GM21367 (cell line): ENCODE measurements at regions not wholly inside any gene's neighbourhood (a gene's known extent, or its start where the extent isn't known, plus 50 kb on each side); places are given as distances from the start of the nearest gene placed in this dataset.

Source experiments
- ATAC-seq: cut with Tn5 transposase; IDR thresholded peaks from one replicate; pipeline ENCODE4 v1.9.1; 2021; ENCODE audit not compliant: unreplicated experiment

DNA sequence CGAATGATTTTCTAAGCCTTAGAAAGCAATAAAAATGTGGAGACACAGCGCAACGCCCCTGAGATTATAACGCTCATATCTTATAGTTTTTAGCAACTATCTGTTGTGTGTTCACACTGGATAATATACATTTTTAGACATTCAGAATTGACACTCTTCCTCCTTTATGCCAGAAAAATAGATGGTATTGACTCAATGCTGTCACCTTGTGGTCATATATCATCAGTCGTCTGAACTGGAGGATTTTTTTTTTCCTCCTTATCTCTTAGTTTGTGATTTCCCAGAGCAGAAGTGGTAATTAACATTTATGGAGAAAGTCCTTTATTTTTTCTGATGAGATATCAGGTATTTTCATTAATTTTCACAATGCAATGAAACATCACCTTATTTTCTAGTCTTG lies 759.6 kb downstream of the RAB28 start:
- ATAC-seq, result no peak

DNA sequence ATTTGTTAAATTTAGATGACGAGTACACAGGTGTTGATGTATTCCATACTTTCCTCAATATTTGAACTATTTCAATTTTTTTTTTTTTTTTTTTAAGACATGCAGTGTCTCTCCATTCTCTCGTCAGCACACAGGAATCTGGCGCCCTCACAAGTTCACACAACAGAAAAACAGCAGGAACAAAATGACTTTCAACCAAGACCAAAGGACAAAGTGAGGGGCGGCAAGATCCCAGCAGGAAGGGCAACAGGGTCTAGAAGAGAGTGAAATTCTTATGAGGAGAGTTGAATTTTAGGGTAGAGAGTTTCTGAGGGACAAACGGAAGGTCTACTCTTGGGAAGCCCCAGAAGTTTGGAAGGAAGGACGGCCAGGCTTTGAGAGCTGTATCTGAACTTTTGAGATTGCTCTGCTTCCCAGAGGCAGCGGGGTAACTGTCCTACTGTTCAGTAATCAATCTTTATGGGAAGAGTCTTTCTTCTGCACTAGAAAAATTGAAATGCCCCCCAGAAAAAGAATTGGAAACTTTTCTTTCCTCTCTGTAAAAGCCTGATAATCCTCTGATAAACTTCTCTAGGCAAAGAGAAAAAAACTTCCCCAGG lies 760.2 kb downstream of the RAB28 start:
- no peak for ATAC-seq

DNA sequence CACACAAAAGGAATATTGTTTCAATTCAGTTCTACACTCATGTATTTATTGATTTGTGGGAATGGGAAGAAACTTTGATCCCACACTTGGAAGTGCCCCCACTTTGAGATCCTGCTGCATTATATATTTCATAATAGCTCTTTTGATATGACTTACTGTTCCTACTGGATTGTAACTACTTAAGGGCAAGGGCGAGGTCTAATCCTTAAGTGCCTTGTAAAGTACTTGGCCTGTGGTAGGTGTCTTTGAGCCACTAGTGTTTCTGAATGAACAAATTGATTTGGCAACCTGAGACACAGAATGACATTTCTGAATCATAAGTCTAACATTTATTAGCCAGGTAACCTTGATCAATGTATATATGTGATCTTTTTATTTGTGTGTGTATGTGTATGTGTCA lies 767.2 kb downstream of the RAB28 start:
- ATAC-seq, result no peak

DNA sequence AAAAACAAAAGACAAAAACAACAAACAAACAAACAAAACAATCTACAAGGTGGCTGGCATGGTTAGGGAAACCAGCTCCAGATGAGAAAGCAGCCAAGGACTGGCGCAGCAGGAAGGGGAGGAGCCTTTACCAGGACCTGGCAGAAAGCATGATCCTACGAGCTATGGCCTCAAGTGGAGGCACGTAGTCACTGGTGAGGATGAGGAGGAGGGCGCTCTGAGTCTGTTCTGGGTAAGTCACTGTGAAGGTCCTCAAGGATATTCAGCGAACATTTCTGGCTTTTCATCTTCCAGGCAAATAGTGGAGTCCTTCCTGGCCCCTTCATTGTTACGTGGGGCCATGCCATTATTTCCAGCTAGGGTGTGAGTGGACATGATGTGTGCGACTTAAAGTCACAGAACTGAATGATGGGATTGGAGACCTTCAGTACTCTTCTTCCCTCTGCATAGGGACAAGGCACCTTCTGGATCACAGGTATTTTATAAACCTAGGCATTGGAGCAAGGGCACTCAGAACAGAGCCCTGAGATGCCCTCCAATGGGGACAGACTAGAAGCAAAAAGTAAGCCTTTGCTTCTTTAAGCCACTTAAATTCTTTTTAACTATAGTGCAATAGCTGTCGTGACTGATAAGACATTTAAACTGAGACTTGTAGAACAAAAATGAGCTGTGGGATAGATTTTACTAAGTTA lies 771.3 kb downstream of the RAB28 start:
- no peak for ATAC-seq

DNA sequence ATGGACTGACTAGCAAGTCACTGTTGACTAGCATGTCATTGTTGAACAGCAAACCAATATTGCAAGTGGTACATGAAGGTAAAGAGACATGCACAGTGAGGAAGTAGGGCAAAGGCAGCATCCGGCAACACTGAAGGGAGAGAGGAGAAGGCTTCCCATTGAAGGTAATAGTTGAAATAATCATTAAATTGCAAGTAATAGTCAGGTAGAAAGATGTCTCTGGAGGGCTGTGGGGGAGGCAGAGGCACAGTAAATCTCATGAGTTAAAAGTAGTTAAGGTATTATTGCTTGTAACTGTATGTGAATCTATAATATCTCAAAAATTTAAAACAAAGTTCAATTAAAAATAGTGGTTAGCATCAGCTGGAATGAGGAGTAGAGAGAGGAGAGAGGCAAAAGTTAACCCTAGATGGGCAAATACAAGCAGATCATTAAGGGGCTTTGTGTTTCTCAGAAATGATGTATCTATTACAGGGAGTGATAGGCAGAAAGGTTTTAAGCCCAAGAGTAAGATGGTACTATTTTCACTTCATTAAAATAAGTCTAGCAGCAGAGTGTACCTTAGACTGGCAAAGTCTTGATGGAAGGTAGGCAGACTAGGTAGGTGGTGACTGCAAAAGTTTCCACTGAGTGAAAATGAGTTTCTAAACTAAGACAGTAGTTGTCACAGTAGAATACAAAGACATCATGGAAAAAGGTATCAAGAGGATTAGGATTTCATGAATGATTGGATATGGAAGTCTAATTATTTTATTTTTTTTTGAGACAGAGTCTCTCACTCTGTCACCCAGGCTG lies 776.6 kb downstream of the RAB28 start:
- ATAC-seq, result no peak

DNA sequence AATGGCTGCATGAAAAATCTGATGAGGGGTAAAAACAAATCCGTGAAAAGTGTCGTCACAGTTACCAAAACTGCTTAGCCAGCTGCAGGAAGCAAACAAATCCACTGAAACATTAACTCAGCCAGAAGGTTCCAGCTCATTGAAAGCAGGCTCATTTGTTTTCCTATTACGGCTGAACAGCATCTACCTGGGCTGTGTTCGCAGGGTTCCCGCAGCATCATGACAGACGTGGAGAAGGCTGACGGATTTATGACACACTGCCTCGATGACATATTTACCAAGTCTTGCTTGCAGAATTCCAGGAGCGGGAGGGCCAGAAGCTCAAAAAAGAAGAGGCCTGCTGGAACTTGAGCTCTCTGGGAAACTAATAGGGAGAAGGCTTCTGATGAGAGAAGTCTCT lies 781.1 kb downstream of the RAB28 start:
- ATAC-seq, result no peak

DNA sequence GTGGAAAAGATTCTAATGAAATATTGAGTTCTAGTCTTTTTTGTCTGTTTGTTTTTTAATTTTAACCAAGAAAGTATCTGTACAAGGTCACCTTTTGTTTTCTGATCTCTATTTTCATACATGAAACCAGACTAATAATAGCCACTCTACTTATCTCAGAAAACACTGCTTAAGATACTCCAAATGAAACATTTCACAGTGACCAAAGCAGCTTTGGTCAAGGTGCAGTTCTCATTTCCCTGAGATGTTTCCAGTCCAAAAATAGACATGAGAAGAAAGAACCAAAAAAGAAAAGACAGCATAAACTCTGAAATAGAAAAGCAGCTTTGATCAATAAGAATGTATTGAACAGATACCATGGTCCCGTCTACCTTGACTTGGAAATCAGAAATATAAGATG lies 782.8 kb downstream of the RAB28 start:
- peak; percentile 55 for ATAC-seq

DNA sequence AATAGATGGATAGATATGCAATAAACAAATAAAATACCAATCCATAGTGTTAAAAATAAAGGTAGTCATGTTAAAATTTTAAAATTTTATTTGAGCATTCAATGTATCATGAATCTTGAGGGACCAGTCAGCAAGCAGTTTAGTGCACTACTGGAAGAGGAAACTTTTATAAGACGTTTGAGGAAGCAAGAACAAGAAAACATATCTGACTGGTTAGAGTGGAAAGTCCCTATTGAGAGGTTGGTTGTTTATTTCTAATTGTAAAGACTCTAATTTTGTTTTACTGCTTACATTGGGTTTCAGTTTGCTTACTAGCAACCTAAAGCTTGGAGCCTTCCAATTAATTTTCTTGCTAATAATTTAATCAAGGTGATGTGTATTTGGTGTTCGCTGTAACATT lies 786.2 kb downstream of the RAB28 start:
- ATAC-seq, result no peak

DNA sequence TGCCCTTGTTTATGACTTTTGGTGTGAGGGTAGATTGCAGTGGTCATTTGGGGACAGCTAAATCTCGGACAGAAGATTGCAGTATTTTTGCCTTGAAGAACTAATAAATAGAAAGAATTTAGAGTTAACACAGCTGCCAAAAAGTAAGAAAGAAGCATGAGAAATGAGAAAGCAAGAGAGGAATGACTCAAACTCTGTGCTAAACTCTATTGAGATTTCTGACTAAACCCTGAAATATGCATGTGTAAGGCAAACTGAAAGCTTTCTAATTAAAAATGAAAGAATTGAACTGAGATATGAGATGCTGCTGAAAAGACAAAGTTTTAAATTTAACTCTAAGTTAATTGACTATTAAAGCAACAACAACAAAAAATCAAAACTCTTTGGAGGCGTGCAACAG lies 791.3 kb downstream of the RAB28 start:
- no peak for ATAC-seq

DNA sequence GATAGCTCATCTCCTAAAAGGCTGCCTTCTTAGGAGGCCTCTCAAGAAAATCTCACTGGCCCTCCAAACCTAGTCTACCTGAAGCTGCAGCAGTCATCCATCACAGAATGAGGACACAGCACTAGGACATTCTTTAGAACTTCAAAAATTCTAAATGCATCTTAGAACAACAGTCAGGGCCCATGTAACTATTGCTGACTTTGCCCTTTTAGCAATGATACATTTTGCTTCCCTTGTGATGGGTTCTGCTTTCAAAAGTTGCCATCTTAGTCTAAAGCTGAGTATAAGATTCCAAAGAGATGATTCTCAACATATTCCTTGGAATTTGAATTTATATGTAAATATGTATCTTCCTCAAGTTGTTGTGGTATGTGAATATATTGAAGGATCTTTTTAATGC lies 793.0 kb downstream of the RAB28 start:
- no peak for ATAC-seq

DNA sequence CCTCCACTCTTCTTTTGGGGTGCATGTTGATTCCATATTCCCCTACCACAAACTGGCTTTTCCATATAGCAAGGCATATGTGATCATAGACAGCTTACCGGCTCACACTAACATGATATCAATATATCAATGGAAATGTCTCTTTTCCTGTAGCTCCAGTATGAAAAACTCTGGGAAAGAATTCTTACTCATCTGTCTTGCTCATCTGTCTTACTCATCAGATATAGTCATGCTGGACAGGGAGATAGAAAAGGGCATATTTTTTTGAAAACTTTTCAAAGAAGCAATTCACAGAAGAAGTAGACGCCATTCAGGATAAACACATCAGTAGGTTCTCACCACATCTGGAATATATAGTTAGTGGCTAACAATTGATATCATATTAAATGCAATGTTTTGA lies 794.7 kb downstream of the RAB28 start:
- no peak for ATAC-seq

DNA sequence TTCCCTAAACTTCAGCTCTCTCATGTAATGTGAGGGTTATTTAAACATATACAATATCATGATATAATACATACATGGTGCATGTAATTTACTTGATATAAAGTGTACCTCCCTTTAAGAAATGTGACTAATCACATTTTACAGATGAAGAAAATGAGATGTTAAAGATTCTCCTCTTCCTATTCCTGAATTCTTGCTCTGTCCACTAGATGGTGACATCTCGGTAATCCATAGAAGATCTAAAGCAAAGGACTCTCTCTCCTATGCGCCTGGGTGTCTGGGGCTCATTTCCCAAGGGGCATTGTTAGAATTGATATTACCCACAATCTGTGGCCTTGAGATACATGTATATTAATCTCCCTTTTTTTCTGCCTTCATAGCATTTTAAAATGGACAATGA lies 804.9 kb downstream of the RAB28 start:
- no peak for ATAC-seq

DNA sequence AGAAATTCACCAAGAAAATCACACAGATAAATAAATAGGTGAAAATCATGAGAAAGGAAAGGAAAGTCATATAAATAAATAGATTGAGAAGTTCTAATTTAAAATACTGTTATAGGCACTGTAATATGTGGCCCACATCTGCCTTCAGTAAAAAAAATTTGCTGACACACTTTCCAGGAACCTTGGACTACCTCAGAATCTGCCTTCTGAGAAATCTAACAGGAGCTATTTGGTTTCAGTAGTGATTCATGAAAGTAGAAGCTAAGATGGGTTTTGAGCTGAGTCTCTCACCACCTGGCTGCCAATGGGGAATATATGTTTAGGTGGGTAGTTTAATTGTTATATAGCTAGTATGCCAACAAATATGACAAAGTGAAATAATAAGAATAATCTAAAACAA lies 810.0 kb downstream of the RAB28 start:
- no peak for ATAC-seq

DNA sequence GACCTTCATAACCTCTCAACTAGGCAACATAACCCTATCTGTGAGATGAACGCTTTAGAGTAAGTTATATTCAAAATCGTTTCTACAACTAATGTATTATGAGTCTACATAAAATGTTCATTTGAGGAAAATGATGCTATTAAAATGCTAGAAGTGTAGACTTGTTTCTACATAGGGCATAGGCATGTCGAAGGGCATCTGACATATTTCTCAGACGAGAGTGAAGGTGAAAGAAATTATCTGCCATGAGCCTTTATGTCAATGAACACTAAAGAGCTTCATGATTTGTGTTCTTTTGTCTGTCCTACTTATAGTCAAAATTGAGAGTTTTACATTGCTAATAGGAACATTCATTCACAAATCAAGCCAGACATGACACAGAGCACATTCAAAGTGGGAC lies 811.8 kb downstream of the RAB28 start:
- ATAC-seq, result no peak

DNA sequence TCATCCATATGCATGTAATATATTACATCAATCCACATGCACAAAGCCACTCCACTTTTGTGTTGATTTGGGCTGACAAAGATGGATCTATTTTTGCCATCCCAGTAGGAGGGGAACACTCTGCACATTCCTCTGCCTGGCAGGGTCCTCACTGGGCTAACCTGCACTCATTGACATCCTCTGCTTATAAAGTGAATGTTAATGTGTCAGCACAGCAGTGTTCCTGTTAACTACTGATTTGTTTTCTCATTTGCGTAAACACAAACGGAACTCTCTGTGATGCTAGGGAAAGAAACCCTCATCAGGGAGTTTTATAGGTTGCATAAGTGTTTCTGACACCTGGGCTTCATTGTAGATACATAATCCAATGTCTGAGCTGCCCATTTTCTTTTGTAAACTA lies 826.0 kb downstream of the RAB28 start:
- no peak for ATAC-seq

DNA sequence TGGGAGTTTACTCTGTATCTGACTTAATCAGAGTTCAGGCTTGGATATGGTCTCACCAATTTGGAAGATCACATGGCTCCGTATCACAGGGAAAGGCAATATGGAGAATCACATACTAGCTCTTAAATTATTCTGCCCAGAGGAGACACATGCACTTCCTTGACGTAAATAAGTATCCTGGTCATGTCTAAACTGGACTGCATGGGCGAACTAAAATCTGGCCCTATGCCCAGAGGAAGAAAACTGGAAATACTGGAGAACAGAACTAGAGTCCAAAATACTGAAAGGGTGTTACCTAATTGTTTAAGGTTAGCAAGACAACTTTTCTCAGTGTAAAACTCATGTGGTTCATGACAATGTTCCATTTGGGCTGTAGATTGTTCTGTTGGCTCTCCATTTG lies 832.3 kb downstream of the RAB28 start:
- ATAC-seq, result no peak

DNA sequence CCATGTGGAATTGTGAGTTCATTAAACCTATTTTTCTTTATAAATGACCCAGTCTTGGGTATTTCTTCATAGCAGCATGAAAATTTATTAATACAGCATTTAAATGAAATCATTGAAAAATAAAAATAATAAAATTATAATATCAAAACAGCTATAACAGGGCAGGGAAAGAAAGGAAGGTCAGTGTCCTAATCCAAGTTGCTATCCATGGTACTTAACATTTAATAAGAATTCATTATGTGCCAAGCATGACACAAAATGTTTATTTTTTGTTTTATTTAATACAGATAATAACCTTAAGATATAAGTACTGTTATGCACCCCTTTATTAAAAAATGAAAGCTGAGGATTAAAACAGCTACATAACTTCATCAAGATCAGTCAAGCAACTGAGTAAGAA lies 838.4 kb downstream of the RAB28 start:
- ATAC-seq, result no peak

DNA sequence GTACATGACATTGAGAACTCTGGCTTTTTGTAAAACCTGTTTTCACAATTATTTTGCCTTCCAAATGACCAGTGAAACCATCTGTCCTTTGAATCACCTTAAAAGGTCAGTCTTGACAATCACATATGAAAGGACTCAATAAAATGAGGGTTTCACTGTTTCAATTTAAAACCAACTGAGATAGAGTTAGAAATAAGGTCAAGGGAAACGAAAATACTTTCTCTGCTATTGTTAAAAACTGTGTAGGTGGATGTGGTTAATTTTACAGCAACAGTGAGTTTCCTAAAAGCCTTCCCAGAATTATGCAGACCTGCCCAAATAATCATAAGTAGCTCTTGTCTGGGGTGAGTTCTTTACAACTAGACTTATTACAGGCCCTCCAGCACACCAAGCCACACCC lies 839.9 kb downstream of the RAB28 start:
- no peak for ATAC-seq

DNA sequence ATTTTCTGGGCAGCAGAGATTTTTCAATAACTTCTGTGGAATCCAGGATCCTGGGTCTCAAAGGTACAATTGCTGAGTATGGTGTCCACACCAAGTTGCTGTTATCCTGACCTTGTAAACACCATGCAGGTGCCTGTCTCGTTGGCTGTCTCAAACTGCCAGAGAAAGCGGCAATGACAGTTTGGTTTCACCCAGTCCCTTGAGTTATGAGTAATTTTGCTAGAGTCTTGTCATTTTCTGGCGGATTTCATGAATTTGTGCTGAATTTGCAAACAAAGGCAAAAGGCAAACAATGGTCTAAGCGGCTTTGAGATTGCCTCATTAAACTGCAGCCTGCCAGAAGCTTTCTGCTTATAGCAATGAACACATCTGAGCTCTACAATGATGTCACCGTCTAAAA lies 847.9 kb downstream of the RAB28 start:
- ATAC-seq, result no peak

DNA sequence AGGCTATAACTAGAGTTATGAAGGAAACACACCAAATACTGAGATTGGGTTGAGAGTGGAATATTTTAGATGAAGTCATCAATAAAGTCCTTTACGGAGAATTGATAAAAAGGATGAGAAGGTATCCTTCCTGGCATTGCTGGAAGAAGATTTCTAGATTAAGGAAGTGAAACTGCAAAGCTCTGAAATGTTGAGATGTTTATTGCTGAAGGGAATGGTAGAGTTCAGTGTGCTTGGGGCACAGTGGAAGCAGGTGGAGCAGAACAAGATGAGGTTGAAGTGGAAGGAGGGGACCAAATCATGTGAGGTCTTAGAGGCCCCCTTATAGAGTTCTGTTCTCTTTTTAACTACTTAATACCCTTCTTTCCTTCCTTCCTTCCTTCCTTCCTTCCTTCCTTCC lies 848.5 kb downstream of the RAB28 start:
- no peak for ATAC-seq

DNA sequence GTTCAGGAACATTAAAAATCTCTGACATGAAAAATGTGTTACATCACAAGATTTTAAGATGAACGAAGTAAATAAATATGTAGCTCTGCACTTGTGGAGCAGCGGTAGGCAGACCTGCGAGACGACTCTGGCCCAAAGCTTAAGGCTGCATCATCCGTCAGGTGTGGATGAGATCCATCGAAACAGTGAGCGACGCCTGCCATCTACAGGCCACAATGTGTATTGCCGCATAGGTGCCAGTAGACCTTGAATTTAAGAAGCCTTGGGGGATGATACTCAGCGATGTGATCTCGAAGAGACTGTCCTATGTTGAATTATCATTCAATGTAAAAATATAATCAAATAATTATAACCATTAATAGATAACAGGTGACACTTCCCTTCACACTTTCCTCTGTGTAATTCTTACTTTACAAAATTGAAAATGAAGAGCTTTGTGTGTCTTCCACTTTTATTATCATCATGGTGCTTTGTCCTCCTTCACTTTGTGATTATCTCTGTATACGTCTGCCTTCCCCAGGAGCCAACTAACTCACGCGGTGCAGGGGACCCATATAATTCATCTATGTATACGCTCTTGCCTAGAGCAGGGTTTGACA lies 851.0 kb downstream of the RAB28 start:
- peak; percentile 95 for ATAC-seq

DNA sequence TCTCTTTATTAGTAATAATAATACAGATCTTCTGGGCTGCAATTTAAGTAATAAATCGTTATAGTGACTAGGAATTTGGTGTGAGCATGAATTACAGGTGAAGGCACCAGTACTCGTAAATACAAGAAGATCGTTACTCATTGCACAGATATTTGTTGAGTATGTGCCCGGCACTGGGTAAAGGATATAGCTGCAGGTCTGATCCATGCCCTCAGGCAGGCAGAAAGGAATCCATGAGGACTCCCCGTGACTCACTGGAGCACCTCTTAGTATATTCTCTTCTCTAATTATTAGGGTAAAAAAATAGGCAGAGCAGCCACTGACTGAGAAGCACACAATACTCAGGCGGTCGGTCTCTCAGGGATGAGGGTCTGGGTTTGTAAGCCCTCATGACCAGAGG lies 868.3 kb downstream of the RAB28 start:
- no peak for ATAC-seq
